Caco-2 (cell line): ENCODE measurements at regions not wholly inside any gene's neighbourhood (a gene's known extent, or its start where the extent isn't known, plus 50 kb on each side); places are given as distances from the start of the nearest gene placed in this dataset.

Experiments
- BruUV-seq: library from RNA; stranded (reverse); fragments of 400-500 nt; replicated peaks from 2 replicates; lab custom pipeline; 2021; lab: Mats Ljungman, UMichigan
- CTCF ChIA-PET: fragments of 300-600 bp; sonication (Branson Sonifier 250); formaldehyde crosslinking; loops from one replicate; lab custom pipeline; 2022; ENCODE audit warnings: antibody characterized with exemption; lab: Charles Lee
- POLR2A ChIA-PET: fragments of 300-600 bp; sonication (Branson Sonifier 250); formaldehyde crosslinking; loops from one replicate; lab custom pipeline; 2022; ENCODE audit warnings: antibody characterized with exemption; lab: Charles Lee
- DNase-seq, 2 experiments: peaks; one replicate each; pipeline versions ENCODE4 v3.0.0 to v3.0.0-alpha.2; 2020 to 2022
- H3K27me3 ChIP-seq: replicated peaks from 2 replicates; pipeline ENCODE4 v1.6.0; 2011; ENCODE audit warnings: low read length; ENCODE audit not compliant: control insufficient read depth, insufficient read depth
- H3K36me3 ChIP-seq: 2 replicates; pipeline ENCODE4 v1.5.1; 2011; ENCODE audit warnings: low read length; ENCODE audit not compliant: control insufficient read depth, insufficient read depth
- H3K4me1 ChIP-seq: fragments of 250-450 bp; sonication (Bioruptor Pico); 2 replicates; pipeline ENCODE4 v1.5.1; 2020; ENCODE audit warnings: mild to moderate bottlenecking
- H3K4me3 ChIP-seq: 2 replicates; pipeline ENCODE4 v1.5.1; 2011; ENCODE audit warnings: low read depth, mild to moderate bottlenecking, control low read depth, low read length
- H3K9me3 ChIP-seq: fragments of 250-450 bp; sonication (Bioruptor Pico); 2 replicates; pipeline ENCODE4 v1.5.1; 2020; ENCODE audit warnings: mild to moderate bottlenecking, moderate library complexity
- H3K27ac Mint-ChIP-seq: one replicate; pipeline ENCODE4 v1.8.0; 2022; ENCODE audit warnings: mixed read lengths; ENCODE audit not compliant: unreplicated experiment
- H3K27me3 Mint-ChIP-seq: one replicate; pipeline ENCODE4 v1.8.0; 2022; ENCODE audit warnings: mixed read lengths; ENCODE audit not compliant: insufficient read depth, unreplicated experiment
- H3K36me3 Mint-ChIP-seq: one replicate; pipeline ENCODE4 v1.8.0; 2022; ENCODE audit warnings: mild to moderate bottlenecking, mixed read lengths; ENCODE audit not compliant: insufficient read depth, unreplicated experiment
- H3K4me1 Mint-ChIP-seq: one replicate; pipeline ENCODE4 v1.8.0; 2022; ENCODE audit warnings: low read depth, mixed read lengths; ENCODE audit not compliant: unreplicated experiment
- H3K4me3 Mint-ChIP-seq: one replicate; pipeline ENCODE4 v1.8.0; 2022; ENCODE audit warnings: mild to moderate bottlenecking, moderate library complexity, mixed read lengths; ENCODE audit not compliant: unreplicated experiment
- H3K9me3 Mint-ChIP-seq: one replicate; pipeline ENCODE4 v1.8.0; 2022; ENCODE audit warnings: mixed read lengths; ENCODE audit not compliant: unreplicated experiment
- intact Hi-C: fragments of 100-400 bp; cut with micrococcal nuclease; formaldehyde crosslinking; loops from one replicate; pipeline ENCODE4 v1.10.0; 2022; ENCODE audit not compliant: unreplicated experiment
- TF ChIP-seq, protein P1 (sequence below), 2 experiments: fragments of 200-600 bp in 1 of 2; IDR thresholded peaks; 1 replicate in 1 of 2; 2 replicates in 1 of 2; pipeline versions ENCODE4 v1.5.1 to v1.8.0; 2011 to 2022; ENCODE audit warnings: antibody characterized with exemption in 1 of 2, control low read depth in 1 of 2, inconsistent platforms in 1 of 2, low read depth in 1 of 2, low read length in 1 of 2, mild to moderate bottlenecking in 1 of 2, moderate library complexity in 1 of 2; ENCODE audit not compliant: insufficient read depth in 1 of 2, severe bottlenecking in 1 of 2, unreplicated experiment in 1 of 2

DNA sequence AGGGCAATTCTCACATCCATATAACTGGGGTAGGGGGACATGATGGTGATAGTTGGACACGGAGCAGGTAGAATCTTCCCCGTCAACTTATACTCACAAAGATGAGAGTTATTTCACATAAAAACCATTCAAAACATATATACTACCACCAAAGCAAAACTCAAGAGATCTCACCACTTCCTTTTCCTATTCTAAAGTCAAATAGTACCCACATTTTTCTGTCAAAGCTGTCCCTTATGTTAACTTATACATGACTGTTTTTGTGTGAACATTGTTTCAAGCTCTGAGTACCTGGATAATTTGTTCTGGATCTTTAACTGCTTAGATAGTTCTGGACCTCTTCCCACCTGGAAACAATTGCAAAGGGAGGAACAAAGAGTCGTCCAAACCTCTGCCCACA is 95.5 kb upstream of the MAN2A1 start:
- DNase-seq, result no peak
- H3K27ac Mint-ChIP-seq, result no peak overlapping the region
- CTCF ChIA-PET, result no interaction called here
- H3K4me1 Mint-ChIP-seq, result no peaks in the 10 kb centered on the region
- TF ChIP-seq, protein P1, sequence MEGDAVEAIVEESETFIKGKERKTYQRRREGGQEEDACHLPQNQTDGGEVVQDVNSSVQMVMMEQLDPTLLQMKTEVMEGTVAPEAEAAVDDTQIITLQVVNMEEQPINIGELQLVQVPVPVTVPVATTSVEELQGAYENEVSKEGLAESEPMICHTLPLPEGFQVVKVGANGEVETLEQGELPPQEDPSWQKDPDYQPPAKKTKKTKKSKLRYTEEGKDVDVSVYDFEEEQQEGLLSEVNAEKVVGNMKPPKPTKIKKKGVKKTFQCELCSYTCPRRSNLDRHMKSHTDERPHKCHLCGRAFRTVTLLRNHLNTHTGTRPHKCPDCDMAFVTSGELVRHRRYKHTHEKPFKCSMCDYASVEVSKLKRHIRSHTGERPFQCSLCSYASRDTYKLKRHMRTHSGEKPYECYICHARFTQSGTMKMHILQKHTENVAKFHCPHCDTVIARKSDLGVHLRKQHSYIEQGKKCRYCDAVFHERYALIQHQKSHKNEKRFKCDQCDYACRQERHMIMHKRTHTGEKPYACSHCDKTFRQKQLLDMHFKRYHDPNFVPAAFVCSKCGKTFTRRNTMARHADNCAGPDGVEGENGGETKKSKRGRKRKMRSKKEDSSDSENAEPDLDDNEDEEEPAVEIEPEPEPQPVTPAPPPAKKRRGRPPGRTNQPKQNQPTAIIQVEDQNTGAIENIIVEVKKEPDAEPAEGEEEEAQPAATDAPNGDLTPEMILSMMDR (IDR thresholded peaks at IDR 0.05; ENCODE audit: insufficient read depth in 1 of 2, low read depth in 1 of 2, low read length in 1 of 2, severe bottlenecking in 1 of 2, unreplicated experiment in 1 of 2), result no peak
- intact Hi-C loops, result no loop called here
- no TSS peak for BruUV-seq
- no peaks in the 10 kb centered on the region for H3K27me3 Mint-ChIP-seq
- no peaks in the 10 kb centered on the region for H3K9me3 Mint-ChIP-seq
- Histone ChIP-seq H3K4me3 (no peak overlapping the region), H3K27me3 (no peaks in the 10 kb centered on the region; the same call in 1 of the 2 replicates), H3K36me3 (no peaks in the 10 kb centered on the region), H3K9me3 (no peaks in the 10 kb centered on the region), H3K4me1 (no peaks in the 10 kb centered on the region)
- no peaks in the 10 kb centered on the region for H3K36me3 Mint-ChIP-seq
- H3K4me3 Mint-ChIP-seq, result no peak overlapping the region
- POLR2A ChIA-PET, result no interaction called here

DNA sequence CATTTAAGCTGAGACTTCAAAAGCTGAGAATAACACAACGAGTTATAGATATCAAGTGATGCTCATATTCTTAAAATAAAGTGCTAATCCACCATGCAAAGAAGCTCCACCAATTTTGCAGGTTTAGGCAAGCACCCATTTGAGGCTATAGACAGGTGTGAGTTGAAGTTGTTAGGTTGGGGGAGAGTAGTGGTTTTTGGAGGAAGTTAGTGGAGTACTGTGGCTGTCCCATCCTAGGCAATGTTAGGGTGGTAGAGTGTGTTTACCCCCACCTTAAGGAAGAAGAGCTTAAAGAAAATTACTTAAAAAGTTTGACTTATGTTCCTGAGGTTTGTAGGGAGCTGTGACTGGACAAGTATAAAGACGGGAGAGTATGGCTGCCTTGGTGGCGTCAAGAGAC is 98.9 kb upstream of the MAN2A1 start:
- no peaks in the 10 kb centered on the region for H3K4me1 Mint-ChIP-seq
- H3K27me3 Mint-ChIP-seq, result no peaks in the 10 kb centered on the region
- TF ChIP-seq, protein P1 (IDR thresholded peaks at IDR 0.05; ENCODE audit: insufficient read depth in 1 of 2, low read depth in 1 of 2, low read length in 1 of 2, severe bottlenecking in 1 of 2, unreplicated experiment in 1 of 2), result no peak
- Histone ChIP-seq H3K4me1 (no peaks in the 10 kb centered on the region), H3K36me3 (no peaks in the 10 kb centered on the region), H3K4me3 (no peak overlapping the region), H3K27me3 (no peaks in the 10 kb centered on the region; the same call in 1 of the 2 replicates), H3K9me3 (no peaks in the 10 kb centered on the region)
- intact Hi-C loops, result no loop called here
- no TSS peak for BruUV-seq
- no peaks in the 10 kb centered on the region for H3K36me3 Mint-ChIP-seq
- H3K27ac Mint-ChIP-seq, result no peak overlapping the region
- DNase-seq, result no peak
- no peaks in the 10 kb centered on the region for H3K9me3 Mint-ChIP-seq
- CTCF ChIA-PET, result interaction anchor here (1.3 kb wide), 1 partner anchor 98 kb away, joined by 3 read pairs; no protein-coding TSS in a partner anchor
- POLR2A ChIA-PET, result no interaction called here
- H3K4me3 Mint-ChIP-seq, result no peak overlapping the region

DNA sequence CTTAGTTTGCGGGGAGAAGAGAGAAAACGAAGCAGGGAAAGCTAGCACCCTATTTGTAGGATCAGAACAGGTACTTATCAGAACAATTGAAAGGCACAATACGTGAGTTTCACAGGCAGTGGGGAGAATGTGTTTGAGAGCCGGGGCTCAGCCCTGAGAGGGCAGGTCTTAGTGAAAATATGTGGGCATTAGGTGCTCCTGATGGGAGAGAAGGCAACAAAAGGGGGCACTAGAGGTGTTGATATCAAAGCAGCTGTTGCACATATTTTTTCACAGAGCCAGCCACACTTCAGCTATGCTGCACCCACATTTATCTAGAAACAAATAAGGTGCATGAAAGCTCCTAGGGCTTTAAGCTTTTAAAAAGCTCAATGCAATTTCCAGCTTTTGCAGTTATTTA is 99.7 kb upstream of the MAN2A1 start:
- ChIA-PET CTCF (interaction anchor here (1.3 kb wide), 1 partner anchor 99 kb away, joined by 3 read pairs; no protein-coding TSS in a partner anchor), POLR2A (no interaction called here)
- intact Hi-C loops, result no loop called here
- TF ChIP-seq, protein P1 (IDR thresholded peaks at IDR 0.05; ENCODE audit: insufficient read depth in 1 of 2, low read depth in 1 of 2, low read length in 1 of 2, severe bottlenecking in 1 of 2, unreplicated experiment in 1 of 2), result no peak
- Histone ChIP-seq H3K36me3 (no peaks in the 10 kb centered on the region), H3K9me3 (no peaks in the 10 kb centered on the region), H3K4me3 (no peak overlapping the region), H3K27me3 (no peaks in the 10 kb centered on the region; the same call in 1 of the 2 replicates), H3K4me1 (no peaks in the 10 kb centered on the region)
- BruUV-seq, result no TSS peak
- H3K9me3 Mint-ChIP-seq, result no peaks in the 10 kb centered on the region
- H3K4me1 Mint-ChIP-seq, result no peaks in the 10 kb centered on the region
- H3K36me3 Mint-ChIP-seq, result no peaks in the 10 kb centered on the region
- no peak overlapping the region for H3K4me3 Mint-ChIP-seq
- no peak for DNase-seq
- H3K27me3 Mint-ChIP-seq, result peaks cover 4% of the 10 kb centered on the region
- H3K27ac Mint-ChIP-seq, result no peak overlapping the region
